Muscle layer of colon (tissue), 2 donors: ENCODE measurements at regions not wholly inside any gene's neighbourhood (a gene's known extent, or its start where the extent isn't known, plus 50 kb on each side); places are given as distances from the start of the nearest gene placed in this dataset.

Experiments used
- H3K27ac ChIP-seq: one replicate; pipeline ENCODE4 v1.7.0; 2013; ENCODE audit warnings: low read depth, mild to moderate bottlenecking, low read length, moderate library complexity
- H3K27me3 ChIP-seq, 2 donors: one replicate each; pipeline ENCODE4 v1.7.0; 2013; ENCODE audit warnings: low read length in 2 of 2, mild to moderate bottlenecking in 2 of 2; ENCODE audit not compliant: insufficient read depth in 2 of 2, control insufficient read depth in 1 of 2
- H3K36me3 ChIP-seq: one replicate; pipeline ENCODE4 v1.7.0; 2013; ENCODE audit warnings: mild to moderate bottlenecking, low read length; ENCODE audit not compliant: insufficient read depth
- H3K4me1 ChIP-seq: one replicate; pipeline ENCODE4 v1.7.0; 2013; ENCODE audit warnings: mild to moderate bottlenecking, low read length; ENCODE audit not compliant: insufficient read depth
- H3K4me3 ChIP-seq, 2 donors: one replicate each; pipeline ENCODE4 v1.7.0; 2013; ENCODE audit warnings: low read length in 2 of 2, low read depth in 1 of 2, mild to moderate bottlenecking in 1 of 2, moderate library complexity in 1 of 2
- H3K9ac ChIP-seq: one replicate; pipeline ENCODE4 v1.7.0; 2013; ENCODE audit warnings: low read length
- H3K9me3 ChIP-seq: one replicate; pipeline ENCODE4 v1.7.0; 2013; ENCODE audit warnings: mild to moderate bottlenecking, low read length
- donor health status: abdominal sarcoma.
- donor health status: Adenocarcinoma of cecum.

DNA sequence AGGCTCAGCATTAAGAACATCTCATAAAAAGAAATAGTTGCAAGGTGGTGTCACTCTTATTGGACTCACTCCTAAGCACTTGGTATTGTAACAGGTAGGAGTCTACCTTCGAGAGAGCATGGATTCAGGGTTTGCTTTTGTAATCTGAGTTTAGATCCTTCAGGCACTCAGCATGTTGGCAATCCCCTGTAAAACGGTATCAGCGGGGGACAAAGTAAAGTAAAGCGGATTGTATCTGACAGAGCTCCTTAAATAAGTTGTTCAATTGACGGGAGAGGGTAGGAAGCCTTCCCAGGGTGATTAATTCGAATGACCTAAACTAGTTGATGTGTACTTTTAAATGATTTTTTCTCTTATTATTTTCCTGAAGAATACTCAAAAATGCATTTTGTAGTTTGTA, 869.8 kb upstream of the EPHA7 start:
- H3K36me3 ChIP-seq, result no peaks in the 10 kb centered on the region
- no peak overlapping the region for H3K27ac ChIP-seq
- H3K9ac ChIP-seq, result no peak overlapping the region
- no peaks in the 10 kb centered on the region for H3K4me1 ChIP-seq
- no peaks in the 10 kb centered on the region for H3K9me3 ChIP-seq
- no peak overlapping the region for H3K4me3 ChIP-seq
- H3K27me3 ChIP-seq, result no peaks in the 10 kb centered on the region

DNA sequence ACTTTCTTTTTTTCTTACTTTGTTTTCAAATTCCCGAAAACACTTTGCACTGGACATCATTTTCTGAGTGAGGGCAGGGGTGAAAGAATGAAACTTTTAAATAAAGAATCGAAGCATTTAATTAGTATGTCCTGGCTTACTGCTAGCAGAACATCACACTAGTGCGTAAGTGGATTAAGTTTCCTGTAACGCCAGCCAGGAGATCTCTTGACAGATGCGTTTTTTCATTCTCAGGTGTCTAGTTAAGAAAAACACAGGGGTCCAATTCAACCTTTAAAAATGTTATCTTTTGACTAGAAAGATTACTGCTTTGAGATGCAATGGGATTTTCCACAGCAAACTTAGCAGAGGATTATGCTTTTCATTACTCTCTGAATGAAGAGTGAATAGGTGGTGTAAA, 858.8 kb upstream of the EPHA7 start:
- Histone ChIP-seq H3K36me3 (no peaks in the 10 kb centered on the region), H3K9me3 (no peaks in the 10 kb centered on the region), H3K9ac (no peak overlapping the region), H3K4me3 (no peak overlapping the region), H3K4me1 (no peaks in the 10 kb centered on the region), H3K27ac (no peak overlapping the region), H3K27me3 (no peaks in the 10 kb centered on the region)

DNA sequence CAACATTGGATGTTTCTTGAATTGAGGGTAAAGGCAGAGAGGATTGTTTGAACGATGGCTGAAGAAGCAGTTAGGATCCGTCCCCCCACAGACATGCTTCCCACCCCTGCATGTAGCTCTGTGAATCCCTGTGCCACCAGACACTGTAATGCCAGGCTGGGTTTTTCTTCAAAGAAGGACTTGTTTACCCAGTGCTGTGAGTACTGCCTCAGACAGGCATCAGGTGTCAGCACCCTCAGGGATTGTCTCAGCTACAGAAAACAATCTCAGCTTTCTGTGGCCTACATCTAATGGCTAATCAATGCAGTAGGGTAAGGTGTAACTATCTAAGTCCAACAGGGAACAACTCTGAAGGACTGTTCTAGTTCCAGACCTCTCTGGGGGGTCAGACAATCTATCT, 853.0 kb upstream of the EPHA7 start:
- Histone ChIP-seq H3K4me1 (no peaks in the 10 kb centered on the region), H3K9ac (no peak overlapping the region), H3K27ac (no peak overlapping the region), H3K9me3 (no peaks in the 10 kb centered on the region), H3K4me3 (no peak overlapping the region), H3K27me3 (no peaks in the 10 kb centered on the region), H3K36me3 (no peaks in the 10 kb centered on the region)

DNA sequence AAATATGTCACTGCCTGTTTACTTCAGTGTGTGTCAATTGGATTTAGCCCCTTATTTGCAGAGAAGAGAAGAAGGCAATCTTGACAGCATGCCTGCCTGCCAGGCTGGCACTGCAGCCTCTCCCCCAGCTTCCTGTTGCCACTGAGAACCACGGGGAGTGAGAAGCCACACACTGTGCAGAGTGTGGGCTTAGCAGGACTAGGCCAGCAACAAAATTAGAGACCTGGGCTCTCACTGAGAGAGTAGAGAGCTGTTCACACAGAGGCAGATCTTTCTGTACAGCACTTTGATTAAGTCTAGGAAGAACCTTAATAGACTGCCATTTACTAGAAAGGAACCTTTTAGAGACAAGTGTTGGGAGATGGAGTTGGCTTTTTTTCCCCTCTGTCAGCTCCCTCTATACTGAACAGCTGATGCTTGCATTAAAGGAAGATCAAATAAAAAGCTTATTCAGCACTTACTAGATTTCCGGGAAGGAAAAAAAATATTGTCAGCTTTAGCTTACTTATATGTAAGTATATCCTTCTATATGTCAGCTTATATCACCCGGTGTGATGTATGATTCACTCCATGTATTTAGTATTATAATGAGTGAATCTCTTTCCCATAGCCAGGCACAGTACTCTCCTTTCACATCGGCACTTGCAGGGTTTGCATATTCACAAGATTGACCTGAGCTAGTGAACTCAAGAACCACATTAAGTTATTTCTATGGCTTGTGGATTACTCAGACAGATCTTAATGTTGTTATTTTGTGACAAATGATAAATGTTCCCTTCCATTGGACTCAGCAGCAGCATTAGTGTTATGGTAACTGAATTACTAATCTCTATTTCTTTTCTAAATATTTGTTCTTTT, 851.0 kb upstream of the EPHA7 start:
- no peaks in the 10 kb centered on the region for H3K27me3 ChIP-seq
- H3K9me3 ChIP-seq, result no peaks in the 10 kb centered on the region
- no peak overlapping the region for H3K27ac ChIP-seq
- no peak overlapping the region for H3K9ac ChIP-seq
- H3K36me3 ChIP-seq, result no peaks in the 10 kb centered on the region
- H3K4me3 ChIP-seq, result no peak overlapping the region
- no peaks in the 10 kb centered on the region for H3K4me1 ChIP-seq

DNA sequence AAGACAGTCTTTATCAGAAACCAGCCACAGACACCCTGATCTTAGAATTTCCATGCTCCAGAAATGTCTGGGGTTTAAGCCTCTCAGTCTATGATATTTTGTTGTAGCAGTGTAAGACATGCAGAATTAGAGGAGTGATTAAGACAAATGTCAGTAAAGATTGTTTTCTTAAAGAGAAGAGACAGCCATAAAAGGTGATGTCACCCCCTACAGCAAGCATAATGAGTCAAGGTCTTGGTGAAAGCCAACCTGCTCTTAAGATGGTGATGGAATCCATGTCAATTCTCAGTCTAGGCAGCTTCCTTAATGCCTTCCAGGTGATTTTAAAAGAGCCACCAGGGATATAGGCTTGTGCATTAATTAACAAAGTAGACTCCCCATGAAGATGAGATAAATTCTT, 849.9 kb upstream of the EPHA7 start:
- H3K36me3 ChIP-seq, result no peaks in the 10 kb centered on the region
- H3K4me1 ChIP-seq, result no peaks in the 10 kb centered on the region
- H3K9me3 ChIP-seq, result no peaks in the 10 kb centered on the region
- no peak overlapping the region for H3K4me3 ChIP-seq
- H3K9ac ChIP-seq, result no peak overlapping the region
- no peak overlapping the region for H3K27ac ChIP-seq
- no peaks in the 10 kb centered on the region for H3K27me3 ChIP-seq

DNA sequence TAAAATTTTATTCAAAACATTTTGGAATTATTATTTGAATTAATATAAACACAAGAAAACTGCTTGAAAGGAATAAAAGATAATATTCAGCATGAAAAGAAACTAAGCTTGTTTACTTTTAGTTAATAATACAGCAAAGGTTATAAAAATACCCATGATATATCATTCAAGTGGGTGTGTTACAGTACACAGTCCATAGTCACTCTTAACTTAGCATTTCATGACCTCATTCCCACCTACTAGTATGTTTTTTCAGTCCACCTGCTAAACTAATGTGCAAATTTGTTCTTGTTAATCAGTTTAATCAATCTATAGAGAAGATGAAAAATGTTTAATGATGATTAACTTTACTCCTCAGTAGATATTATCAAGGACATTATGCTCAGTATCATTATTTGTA, 841.4 kb upstream of the EPHA7 start:
- no peak overlapping the region for H3K4me3 ChIP-seq
- H3K9ac ChIP-seq, result no peak overlapping the region
- H3K27ac ChIP-seq, result no peak overlapping the region
- H3K36me3 ChIP-seq, result no peaks in the 10 kb centered on the region
- H3K27me3 ChIP-seq, result no peaks in the 10 kb centered on the region
- H3K4me1 ChIP-seq, result no peaks in the 10 kb centered on the region
- no peaks in the 10 kb centered on the region for H3K9me3 ChIP-seq

DNA sequence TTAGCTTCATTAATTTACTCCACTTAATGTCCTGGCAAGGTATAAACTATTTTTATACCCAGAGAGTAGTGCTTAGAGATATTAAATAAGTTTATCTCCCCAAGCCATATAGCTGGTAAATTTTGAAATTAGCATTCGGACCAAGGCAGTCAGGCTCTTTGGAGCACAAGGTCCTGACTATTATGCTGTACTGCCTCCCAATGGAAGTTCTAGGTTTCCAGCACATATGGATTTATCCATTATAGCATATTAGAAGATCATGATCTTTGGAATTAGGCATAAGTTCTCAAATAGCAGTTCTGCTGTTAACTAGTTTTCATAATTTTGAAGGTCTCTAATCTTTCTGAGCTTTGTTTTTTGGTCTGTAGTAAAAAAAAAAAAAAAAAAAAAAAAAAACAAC, 835.3 kb upstream of the EPHA7 start:
- no peaks in the 10 kb centered on the region for H3K36me3 ChIP-seq
- no peaks in the 10 kb centered on the region for H3K27me3 ChIP-seq
- H3K9me3 ChIP-seq, result no peaks in the 10 kb centered on the region
- no peak overlapping the region for H3K9ac ChIP-seq
- H3K4me3 ChIP-seq, result no peak overlapping the region
- H3K27ac ChIP-seq, result no peak overlapping the region
- no peaks in the 10 kb centered on the region for H3K4me1 ChIP-seq

DNA sequence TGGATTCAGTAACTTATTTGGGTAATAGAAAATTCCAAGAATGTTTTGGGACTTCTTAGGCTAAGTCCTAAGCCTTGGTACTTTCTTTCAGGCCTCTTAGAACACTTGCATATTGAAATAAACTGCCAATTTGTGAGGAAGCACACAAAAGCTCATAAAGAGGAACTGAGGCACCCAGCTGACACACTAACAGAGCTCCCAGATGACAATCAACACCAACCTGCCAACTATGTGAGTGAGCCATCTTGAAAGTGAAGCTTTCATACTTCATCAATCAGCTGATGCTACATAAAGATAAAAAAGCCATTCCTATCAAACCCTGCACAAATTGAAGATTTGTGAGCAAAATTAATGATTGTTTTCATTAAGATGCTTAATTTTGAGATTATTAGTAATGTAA, 832.5 kb upstream of the EPHA7 start:
- Histone ChIP-seq H3K27me3 (no peaks in the 10 kb centered on the region), H3K9ac (no peak overlapping the region), H3K27ac (no peak overlapping the region), H3K4me1 (no peaks in the 10 kb centered on the region), H3K4me3 (no peak overlapping the region), H3K36me3 (no peaks in the 10 kb centered on the region), H3K9me3 (no peaks in the 10 kb centered on the region)

DNA sequence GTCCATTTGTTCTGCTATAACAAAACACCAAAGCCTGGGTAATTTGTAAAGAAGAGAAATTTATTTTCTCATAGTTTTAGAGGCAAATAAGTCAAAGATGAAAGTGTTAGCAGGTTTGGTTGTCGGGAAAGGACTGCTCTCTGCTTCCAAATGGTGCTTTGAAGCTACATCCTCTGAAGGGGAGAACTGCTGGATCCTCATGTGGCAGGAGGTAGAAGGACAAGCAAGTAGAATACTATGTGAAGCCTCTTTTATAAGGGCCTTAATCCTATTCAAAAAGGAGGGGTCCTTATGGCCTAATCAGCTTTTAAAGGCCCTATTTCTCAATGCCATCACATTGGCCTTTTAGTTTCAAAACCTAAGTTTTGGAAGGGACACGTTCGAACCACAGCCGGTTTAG, 826.0 kb upstream of the EPHA7 start:
- no peak overlapping the region for H3K27ac ChIP-seq
- no peak overlapping the region for H3K9ac ChIP-seq
- no peaks in the 10 kb centered on the region for H3K4me1 ChIP-seq
- H3K4me3 ChIP-seq, result no peak overlapping the region
- no peaks in the 10 kb centered on the region for H3K36me3 ChIP-seq
- H3K9me3 ChIP-seq, result no peaks in the 10 kb centered on the region
- H3K27me3 ChIP-seq, result no peaks in the 10 kb centered on the region

DNA sequence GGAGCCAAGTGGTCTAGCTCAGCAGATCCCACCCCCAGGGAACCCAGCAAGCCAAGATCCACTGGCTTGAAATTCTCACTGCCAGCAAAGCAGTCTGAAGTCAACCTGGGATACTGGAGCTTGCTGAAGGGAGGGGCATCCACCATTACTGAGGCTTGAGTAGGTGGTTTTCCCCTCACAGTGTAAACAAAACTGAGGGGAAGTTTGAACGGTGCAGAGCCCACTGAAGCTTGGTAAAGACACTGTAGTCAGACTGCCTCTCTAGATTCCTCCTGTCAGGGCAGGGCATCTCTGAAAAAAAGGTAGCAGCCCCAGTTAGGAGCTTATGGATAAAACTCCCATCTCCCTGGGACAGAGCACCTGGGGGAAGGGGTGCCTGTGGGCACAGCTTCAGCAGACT, 819.5 kb upstream of the EPHA7 start:
- H3K9ac ChIP-seq, result no peak overlapping the region
- H3K9me3 ChIP-seq, result no peaks in the 10 kb centered on the region
- no peak overlapping the region for H3K4me3 ChIP-seq
- H3K27ac ChIP-seq, result no peak overlapping the region
- H3K4me1 ChIP-seq, result no peaks in the 10 kb centered on the region
- no peaks in the 10 kb centered on the region for H3K36me3 ChIP-seq
- no peaks in the 10 kb centered on the region for H3K27me3 ChIP-seq

DNA sequence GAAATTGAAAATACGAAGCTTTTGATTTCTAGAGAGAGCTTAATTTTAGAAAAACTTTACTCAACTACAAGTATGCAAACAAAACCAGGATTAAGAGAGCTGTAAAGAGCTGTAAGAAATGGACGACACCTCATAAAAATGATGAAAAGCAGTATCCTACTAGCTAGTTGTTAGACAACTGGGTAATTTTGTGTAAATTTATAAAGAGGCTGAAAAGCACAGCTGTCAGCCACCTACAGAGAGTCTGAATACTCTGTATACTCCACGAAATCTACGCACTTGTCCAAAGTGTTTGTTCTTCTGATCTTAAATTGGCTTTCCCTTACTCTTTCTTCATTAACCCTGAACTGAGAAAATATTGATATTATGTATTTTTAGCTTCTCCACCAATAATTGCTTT, 808.4 kb upstream of the EPHA7 start:
- Histone ChIP-seq H3K4me3 (no peak overlapping the region), H3K9me3 (no peaks in the 10 kb centered on the region), H3K36me3 (no peaks in the 10 kb centered on the region), H3K27me3 (no peaks in the 10 kb centered on the region), H3K9ac (no peak overlapping the region), H3K27ac (no peak overlapping the region), H3K4me1 (no peaks in the 10 kb centered on the region)

DNA sequence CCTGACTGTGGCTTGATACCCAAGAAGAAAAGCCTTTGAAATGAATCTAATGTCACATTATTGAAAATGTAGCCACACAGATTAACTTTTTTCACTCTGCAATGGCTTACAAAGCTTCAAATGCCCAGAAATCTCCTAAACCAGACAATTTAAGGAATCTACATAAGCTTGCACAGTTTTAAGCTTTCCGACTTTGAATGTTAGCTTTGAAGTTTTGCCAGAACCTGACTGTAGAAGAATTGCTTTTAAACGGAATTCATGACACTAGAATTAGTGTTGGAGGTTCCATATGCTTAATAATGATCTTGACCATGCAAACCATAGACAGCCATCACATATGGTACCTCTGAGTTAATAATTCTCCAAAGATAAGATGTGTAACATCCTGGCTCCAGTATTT, 798.5 kb upstream of the EPHA7 start:
- no peak overlapping the region for H3K9ac ChIP-seq
- H3K4me3 ChIP-seq, result no peak overlapping the region
- H3K27ac ChIP-seq, result no peak overlapping the region

More for the DNA sequence above, 798.5 kb upstream of the EPHA7 start:
- Histone ChIP-seq H3K9me3 (no peaks in the 10 kb centered on the region), H3K27me3 (no peaks in the 10 kb centered on the region), H3K4me1 (no peaks in the 10 kb centered on the region), H3K36me3 (no peaks in the 10 kb centered on the region)
